NOMO-1 treated with DMSO at 0.1 percent for 48 hours (cell line): ENCODE measurements at regions not wholly inside any gene's neighbourhood (a gene's known extent, or its start where the extent isn't known, plus 50 kb on each side); places are given as distances from the start of the nearest gene placed in this dataset.
"Not testable (repeated sequence)": the region's sequence is repeated elsewhere in the genome, so short reads cannot be mapped to it uniquely, and the experiment has no call there.

ENCODE experiments used
- DNase-seq: peaks from one replicate; lab custom pipeline; 2025; ENCODE audit not compliant: unreplicated experiment; lab: John Stamatoyannopoulos, UW

- DNase-seq: not testable (repeated sequence)
Measured at GRCh38 chr2:87075054-87075790, 53.6 kb upstream of the PLGLB1 start.

GRCh38 chr2:87075791-87076252 lies 54.2 kb upstream of the PLGLB1 start:
- DNase-seq: not testable (repeated sequence)

GRCh38 chr2:87076253-87077123 lies 54.8 kb upstream of the PLGLB1 start:
- not testable (repeated sequence) for DNase-seq

GRCh38 chr2:87077124-87077446 lies 55.4 kb upstream of the PLGLB1 start:
- not testable (repeated sequence) for DNase-seq

DNA sequence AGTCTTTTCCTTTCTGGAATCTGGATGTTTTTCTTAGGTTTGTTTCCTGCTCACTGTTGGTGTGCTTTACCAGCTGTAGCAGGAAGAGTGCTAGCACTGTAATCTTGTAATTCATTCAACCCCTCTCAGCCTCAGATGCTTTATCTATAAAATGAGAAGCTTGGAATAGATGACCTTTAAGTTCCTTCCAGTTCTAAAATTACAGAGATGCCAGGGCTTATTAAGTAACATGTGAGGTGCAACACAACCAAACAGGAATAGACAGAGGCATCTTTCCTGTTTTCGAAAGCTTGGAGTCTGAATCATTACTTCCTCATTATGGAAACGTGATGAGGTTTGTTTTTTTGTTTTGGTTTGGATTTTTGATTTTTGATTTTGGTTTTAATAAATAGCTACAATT lies 60.1 kb upstream of the PLGLB1 start:
- DNase-seq: not testable (repeated sequence)

GRCh38 chr2:87088079-87088478 lies 66.4 kb upstream of the PLGLB1 start:
- DNase-seq: not testable (repeated sequence)

DNA sequence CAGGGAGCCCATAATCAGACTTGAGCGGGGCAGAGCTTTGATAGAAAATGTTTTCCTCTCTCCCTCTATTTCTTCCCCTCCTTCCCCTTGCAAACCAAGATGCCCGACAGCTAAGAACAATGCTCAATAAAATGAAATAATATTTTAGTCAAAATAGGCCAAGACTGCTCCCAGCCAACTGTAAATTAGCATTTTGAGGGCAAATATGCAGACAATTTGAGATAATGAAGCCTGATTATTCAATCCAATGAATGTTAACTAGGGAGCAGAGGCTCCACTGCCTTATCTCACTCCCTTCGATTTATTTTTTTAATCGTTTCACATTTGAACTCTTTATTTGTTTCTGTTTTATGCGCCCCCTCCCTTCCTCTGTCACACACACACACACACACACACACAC lies 67.8 kb upstream of the PLGLB1 start:
- not testable (repeated sequence) for DNase-seq

GRCh38 chr2:87093252-87093651 lies 71.6 kb upstream of the PLGLB1 start:
- not testable (repeated sequence) for DNase-seq

GRCh38 chr2:87093937-87094529 lies 72.4 kb upstream of the PLGLB1 start:
- not testable (repeated sequence) for DNase-seq

GRCh38 chr2:87095804-87096203 lies 74.2 kb upstream of the PLGLB1 start:
- not testable (repeated sequence) for DNase-seq

GRCh38 chr2:87128761-87129553 lies 107.3 kb upstream of the PLGLB1 start:
- not testable (repeated sequence) for DNase-seq

DNA sequence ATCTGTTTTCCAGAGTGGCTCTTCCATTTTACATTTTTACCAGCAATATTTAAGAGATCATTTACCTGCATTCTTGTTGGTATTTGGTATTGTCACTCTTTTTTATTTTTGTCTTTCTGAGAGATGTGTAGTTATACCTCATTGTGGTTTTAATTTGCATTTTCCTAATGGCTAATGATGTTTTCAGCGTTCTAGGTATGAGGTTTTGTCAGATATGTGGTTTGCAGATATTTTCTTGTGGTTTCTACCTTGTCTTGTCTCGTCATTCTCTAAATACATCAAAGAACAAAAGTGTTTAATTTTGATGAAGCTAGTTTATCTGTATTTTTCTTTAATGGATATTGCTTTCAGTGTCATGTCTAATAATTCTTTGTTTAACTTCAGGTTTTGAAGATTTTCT lies 110.9 kb upstream of the PLGLB1 start:
- DNase-seq: not testable (repeated sequence)

- not testable (repeated sequence) for DNase-seq
Measured at GRCh38 chr2:87151835-87152493, 130.3 kb upstream of the PLGLB1 start.

GRCh38 chr2:87174454-87174853 lies 152.8 kb upstream of the PLGLB1 start:
- DNase-seq: not testable (repeated sequence)

DNA sequence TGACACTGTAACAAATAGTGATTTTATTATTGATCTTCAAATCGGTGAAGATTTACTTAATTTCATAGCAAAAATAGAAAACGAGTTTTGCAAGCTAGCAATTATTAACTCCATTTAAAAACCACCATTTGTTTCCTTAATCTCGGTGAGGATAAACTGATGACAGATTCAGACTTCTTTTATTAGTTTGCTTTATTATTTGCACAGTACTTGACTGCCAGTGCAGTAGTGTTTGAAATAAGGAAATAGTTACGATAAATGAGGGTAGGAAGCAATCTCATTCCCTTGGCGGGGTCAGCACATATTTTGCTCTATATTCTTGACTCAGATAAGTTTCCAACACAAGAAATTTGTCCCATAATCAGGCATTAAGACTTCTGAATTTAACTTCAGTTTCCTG lies 161.7 kb upstream of the PLGLB1 start:
- DNase-seq: not testable (repeated sequence)

GRCh38 chr2:87184260-87184659 lies 162.6 kb upstream of the PLGLB1 start:
- not testable (repeated sequence) for DNase-seq

GRCh38 chr2:87189214-87189613 lies 167.6 kb upstream of the PLGLB1 start:
- DNase-seq: not testable (repeated sequence)

GRCh38 chr2:87193336-87193735 lies 171.7 kb upstream of the PLGLB1 start:
- not testable (repeated sequence) for DNase-seq

- DNase-seq: not testable (repeated sequence)
Measured at GRCh38 chr2:87194254-87194999, 172.8 kb upstream of the PLGLB1 start.
